Body of pancreas (tissue), 4 donors: ENCODE measurements at regions not wholly inside any gene's neighbourhood (a gene's known extent, or its start where the extent isn't known, plus 50 kb on each side); places are given as distances from the start of the nearest gene placed in this dataset.

Experiments
- ATAC-seq: fragments of 150-250 bp; one replicate; pipeline ENCODE4 v1.9.1; 2016
- DNase-seq, 4 donors: peaks; one replicate each; pipeline ENCODE4 v3.0.0-alpha.2; 2019
- H3K27ac ChIP-seq, 4 donors: fragments of 200-600 bp; sonication (generic); 1 replicate in 3 of 4; 2 replicates in 1 of 4; pipeline versions ENCODE4 v1.5.1 to v1.6.1; 2016 to 2019; ENCODE audit warnings: mild to moderate bottlenecking in 1 of 4, mixed read lengths in 1 of 4, moderate library complexity in 1 of 4
- H3K27me3 ChIP-seq, 2 donors: fragments of 200-600 bp; sonication (generic); one replicate each; pipeline ENCODE4 v1.6.0; 2016; ENCODE audit warnings: mild to moderate bottlenecking in 1 of 2
- H3K36me3 ChIP-seq, 2 donors: fragments of 200-600 bp; sonication (generic); replicated peaks in 1 of 2; 2 replicates each; pipeline ENCODE4 v1.5.1; 2016; ENCODE audit warnings: low read depth in 2 of 2; ENCODE audit not compliant: insufficient read depth in 1 of 2
- H3K4me1 ChIP-seq: fragments of 200-600 bp; sonication (generic); one replicate; pipeline ENCODE4 v1.6.0; 2016
- H3K4me3 ChIP-seq, 2 donors: fragments of 200-600 bp; sonication (generic); 1 replicate in 1 of 2; 2 replicates in 1 of 2; pipeline ENCODE4 v1.5.1; 2016 to 2019
- H3K9me3 ChIP-seq, 3 donors: fragments of 200-600 bp; sonication (generic); 1 replicate in 2 of 3; 2 replicates in 1 of 3; pipeline ENCODE4 v1.5.1; 2016
- CTCF ChIP-seq, 7 experiments: fragments of 450-650 bp in 4 of 7; fragments of 200-600 bp in 3 of 7; sonication (generic) in 3 of 7; IDR thresholded peaks; one replicate each; pipeline ENCODE4 v1.5.1; 2016 to 2019; ENCODE audit warnings: antibody characterized with exemption in 7 of 7
- POLR2A ChIP-seq, 3 donors: fragments of 450-650 bp; IDR thresholded peaks; one replicate each; pipeline ENCODE4 v1.6.1; 2016; ENCODE audit warnings: antibody characterized with exemption in 3 of 3, mild to moderate bottlenecking in 2 of 3
- WGBS, 2 donors: methylation state at CpG; one replicate each; pipeline ENCODE4 v1.1.5; 2017; 5-methylcytosine and 5-hydroxymethylcytosine counted together
- intact Hi-C: fragments of 100-400 bp; cut with DNase I; formaldehyde crosslinking; loops from one replicate; pipeline ENCODE4 v1.15.1; 2023

- intact Hi-C loops, result no loop called here
- Histone ChIP-seq H3K27ac (no peak overlapping the region), H3K9me3 (no peaks in the 10 kb centered on the region), H3K4me3 (no peak overlapping the region), H3K27me3 (no peaks in the 10 kb centered on the region), H3K36me3 (no peaks in the 10 kb centered on the region), H3K4me1 (peaks cover 7% of the 10 kb centered on the region)
- 80 to 82% methylated on average over 6 of the region's 6 CpGs for WGBS, 2 donors
- TF ChIP-seq CTCF (IDR thresholded peaks at IDR 0.05) (no peak), POLR2A (IDR thresholded peaks at IDR 0.05) (no peak)
- DNase-seq, result no peak
- no peak for ATAC-seq
Observed at GRCh38 chr5:74167206-74167929, 473.2 kb downstream of the ENC1 start.

DNA sequence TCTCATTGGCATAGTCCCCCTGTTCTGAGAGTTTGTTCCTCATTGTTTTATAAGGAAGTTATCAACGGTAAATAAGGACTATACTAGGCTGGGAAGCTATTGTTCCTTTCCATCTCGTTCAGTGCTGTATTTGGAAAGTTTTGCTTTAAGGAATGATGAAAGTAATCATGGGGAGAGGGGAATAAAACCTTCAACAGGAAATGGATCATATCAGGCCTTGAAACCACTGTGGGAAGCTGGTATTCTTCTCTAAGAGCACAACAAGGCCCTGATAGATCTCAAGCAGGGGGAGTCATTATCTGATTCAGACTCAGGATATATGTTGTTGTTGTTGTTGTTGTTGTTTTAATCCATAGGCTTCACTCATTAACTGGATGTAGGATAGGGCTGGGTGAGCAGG lies 474.5 kb downstream of the ENC1 start:
- Histone ChIP-seq H3K4me3 (no peak overlapping the region), H3K27me3 (no peaks in the 10 kb centered on the region), H3K4me1 (peaks cover 7% of the 10 kb centered on the region), H3K9me3 (no peaks in the 10 kb centered on the region), H3K36me3 (no peaks in the 10 kb centered on the region), H3K27ac (no peak overlapping the region)
- 61 to 69% methylated on average over 2 of the region's 2 CpGs for WGBS, 2 donors
- ATAC-seq, result no peak
- intact Hi-C loops, result no loop called here
- no peak for DNase-seq
- TF ChIP-seq POLR2A (IDR thresholded peaks at IDR 0.05) (no peak), CTCF (IDR thresholded peaks at IDR 0.05) (no peak)

DNA sequence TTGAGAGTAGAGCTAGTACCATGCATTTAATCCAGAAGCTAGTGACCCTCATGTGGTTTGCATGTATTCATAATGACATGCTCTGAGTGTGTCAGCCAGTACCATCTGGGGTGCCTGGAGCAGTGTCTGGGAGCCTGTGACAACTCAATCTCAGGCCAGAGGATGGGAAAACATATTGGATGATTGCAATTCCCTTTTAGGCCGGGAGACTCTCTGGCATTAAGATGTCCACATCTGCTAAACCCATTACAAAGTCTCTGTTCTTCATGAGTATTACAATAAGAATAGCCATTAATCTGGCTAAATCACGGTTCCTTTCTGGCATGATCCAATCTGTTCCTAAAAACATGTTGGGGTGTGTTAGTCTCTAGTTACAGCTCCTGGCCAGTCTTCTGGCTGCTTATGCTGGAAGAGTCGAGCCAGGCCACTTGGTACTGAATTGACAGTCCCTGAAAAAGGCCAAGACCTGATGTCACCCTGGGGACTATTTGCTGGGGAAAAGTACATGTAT lies 475.7 kb downstream of the ENC1 start:
- Histone ChIP-seq H3K27me3 (no peaks in the 10 kb centered on the region), H3K4me3 (no peak overlapping the region), H3K27ac (no peak overlapping the region), H3K36me3 (no peaks in the 10 kb centered on the region), H3K4me1 (peaks cover 7% of the 10 kb centered on the region), H3K9me3 (no peaks in the 10 kb centered on the region)
- WGBS, 2 donors, result 91 to 100% methylated on average over 2 to 3 of the region's 3 CpGs
- intact Hi-C loops, result no loop called here
- ATAC-seq, result no peak
- DNase-seq, result no peak
- no peak for TF ChIP-seq POLR2A (IDR thresholded peaks at IDR 0.05)
- no peak for TF ChIP-seq CTCF (IDR thresholded peaks at IDR 0.05)

GRCh38 chr5:74162524-74162923 lies 478.0 kb downstream of the ENC1 start:
- no peaks in the 10 kb centered on the region for H3K4me1 ChIP-seq
- ATAC-seq (no peak), DNase-seq (no peak)
- no peaks in the 10 kb centered on the region for H3K36me3 ChIP-seq
- intact Hi-C loops, result no loop called here
- H3K27me3 ChIP-seq, result no peaks in the 10 kb centered on the region
- no peaks in the 10 kb centered on the region for H3K9me3 ChIP-seq
- H3K4me3 ChIP-seq, result no peak overlapping the region
- no peak overlapping the region for H3K27ac ChIP-seq
- WGBS, 2 donors, result 51 to 71% methylated on average over 2 of the region's 2 CpGs
- TF ChIP-seq CTCF (IDR thresholded peaks at IDR 0.05) (no peak), POLR2A (IDR thresholded peaks at IDR 0.05) (no peak)

GRCh38 chr5:74161170-74161569 lies 479.4 kb downstream of the ENC1 start:
- H3K27me3 ChIP-seq, result no peaks in the 10 kb centered on the region
- ATAC-seq (no peak), DNase-seq (no peak)
- no peaks in the 10 kb centered on the region for H3K36me3 ChIP-seq
- no peak overlapping the region for H3K27ac ChIP-seq
- intact Hi-C loops, result no loop called here
- no peak for TF ChIP-seq POLR2A (IDR thresholded peaks at IDR 0.05)
- no peak for TF ChIP-seq CTCF (IDR thresholded peaks at IDR 0.05)
- H3K9me3 ChIP-seq, result no peaks in the 10 kb centered on the region
- no peak overlapping the region for H3K4me3 ChIP-seq
- no peaks in the 10 kb centered on the region for H3K4me1 ChIP-seq
- WGBS, 2 donors, result 88 to 97% methylated on average over 1 of the region's 1 CpG
